ENCODE measurements at regions not wholly inside any gene's neighbourhood (a gene's known extent, or its start where the extent isn't known, plus 50 kb on each side); places are given as distances from the start of the nearest gene placed in this dataset.

- no peaks in the 10 kb centered on the region for H3K36me3 ChIP-seq
- H3K4me3 ChIP-seq (replicated peaks in 1 of 3) = no peak overlapping the region
- TF ChIP-seq POLR2A (IDR thresholded peaks at IDR 0.05) (no peak), CTCF (IDR thresholded peaks at IDR 0.05) (no peak)
- H3K4me1 ChIP-seq = no peaks in the 10 kb centered on the region
- intact Hi-C loops (cut with DNase I) = no loop called here
- WGBS, 2 donors = 64 to 75% methylated on average over 4 of the region's 4 CpGs
- DNase-seq = no peak
- H3K9me3 ChIP-seq = no peaks in the 10 kb centered on the region
- H3K27ac ChIP-seq = no peak overlapping the region
- no peaks in the 10 kb centered on the region for H3K27me3 ChIP-seq
These were observed 373.9 kb upstream of the CA10 start for GRCh38 chr17:52532373-52532772.

- intact Hi-C loops (cut with DNase I) = no loop called here
- no peaks in the 10 kb centered on the region for H3K27me3 ChIP-seq
These were observed 365.7 kb upstream of the CA10 start for GRCh38 chr17:52524096-52524637.

GRCh38 chr17:52517176-52517575, 358.7 kb upstream of the CA10 start:
- no peak for DNase-seq
- intact Hi-C loops (cut with DNase I) = no loop called here
- Histone ChIP-seq H3K9me3 (no peaks in the 10 kb centered on the region), H3K36me3 (no peaks in the 10 kb centered on the region), H3K27ac (no peak overlapping the region), H3K4me1 (no peaks in the 10 kb centered on the region), H3K27me3 (no peaks in the 10 kb centered on the region), H3K4me3 (replicated peaks in 1 of 3) (no peak overlapping the region)
- TF ChIP-seq CTCF (IDR thresholded peaks at IDR 0.05) = no peak
- no peak for TF ChIP-seq POLR2A (IDR thresholded peaks at IDR 0.05)

More at GRCh38 chr17:52524096-52524637, 365.7 kb upstream of the CA10 start:
- H3K4me1 ChIP-seq = no peaks in the 10 kb centered on the region
- no peak for DNase-seq
- no peak overlapping the region for H3K4me3 ChIP-seq (replicated peaks in 1 of 3)
- 81 to 86% methylated on average over 3 of the region's 3 CpGs for WGBS, 2 donors
- H3K36me3 ChIP-seq = no peaks in the 10 kb centered on the region
- H3K9me3 ChIP-seq = no peaks in the 10 kb centered on the region
- H3K27ac ChIP-seq = no peak overlapping the region
- TF ChIP-seq POLR2A (IDR thresholded peaks at IDR 0.05) (no peak), CTCF (IDR thresholded peaks at IDR 0.05) (no peak)

GRCh38 chr17:52515927-52516326, 357.4 kb upstream of the CA10 start:
- 70 to 79% methylated on average over 2 of the region's 2 CpGs for WGBS, 2 donors

GRCh38 chr17:52505601-52506000, 347.1 kb upstream of the CA10 start:
- H3K4me1 ChIP-seq = no peaks in the 10 kb centered on the region
- TF ChIP-seq POLR2A (IDR thresholded peaks at IDR 0.05) = no peak
- no peak for TF ChIP-seq CTCF (IDR thresholded peaks at IDR 0.05)
- H3K9me3 ChIP-seq = no peaks in the 10 kb centered on the region
- no peak overlapping the region for H3K4me3 ChIP-seq (replicated peaks in 1 of 3)
- no peaks in the 10 kb centered on the region for H3K27me3 ChIP-seq
- intact Hi-C loops (cut with DNase I) = no loop called here
- H3K36me3 ChIP-seq = no peaks in the 10 kb centered on the region
- no peak for DNase-seq
- H3K27ac ChIP-seq = no peak overlapping the region

More at GRCh38 chr17:52515927-52516326, 357.4 kb upstream of the CA10 start:
- H3K27ac ChIP-seq = no peak overlapping the region
- no peaks in the 10 kb centered on the region for H3K9me3 ChIP-seq
- intact Hi-C loops (cut with DNase I) = no loop called here
- DNase-seq = no peak
- H3K4me1 ChIP-seq = no peaks in the 10 kb centered on the region
- no peak overlapping the region for H3K4me3 ChIP-seq (replicated peaks in 1 of 3)
- no peak for TF ChIP-seq POLR2A (IDR thresholded peaks at IDR 0.05)
- no peak for TF ChIP-seq CTCF (IDR thresholded peaks at IDR 0.05)
- no peaks in the 10 kb centered on the region for H3K27me3 ChIP-seq
- H3K36me3 ChIP-seq = no peaks in the 10 kb centered on the region

All from thyroid gland (tissue), 4 donors.